CD14-positive monocyte (primary cell): ENCODE measurements at regions not wholly inside any gene's neighbourhood (a gene's known extent, or its start where the extent isn't known, plus 50 kb on each side); places are given as distances from the start of the nearest gene placed in this dataset.

ENCODE experiments used
- DNase-seq, 3 donors: peaks; one replicate each; pipeline ENCODE4 v3.0.0-alpha.2; 2011 to 2022
- H2AFZ ChIP-seq: 2 replicates; pipeline ENCODE4 v1.6.0; 2012; ENCODE audit warnings: mild to moderate bottlenecking, low read depth, low read length, inconsistent platforms; ENCODE audit not compliant: insufficient read depth, poor library complexity, severe bottlenecking
- H3K27ac ChIP-seq, 2 donors: 1 replicate in 1 of 2; 2 replicates in 1 of 2; pipeline ENCODE4 v1.5.1; 2012 to 2013; ENCODE audit warnings: low read length in 2 of 2, control low read depth in 1 of 2, inconsistent platforms in 1 of 2, low read depth in 1 of 2, mild to moderate bottlenecking in 1 of 2
- H3K27me3 ChIP-seq, 2 donors: one replicate each; pipeline versions ENCODE4 v1.6.0 to v1.6.1; 2011 to 2013; ENCODE audit warnings: low read length in 2 of 2; ENCODE audit not compliant: control insufficient read depth in 2 of 2, insufficient read depth in 2 of 2
- H3K36me3 ChIP-seq, 2 donors: replicated peaks in 1 of 2; 1 replicate in 1 of 2; 2 replicates in 1 of 2; pipeline versions ENCODE4 v1.5.1 to v1.6.1; 2012 to 2013; ENCODE audit warnings: low read length in 2 of 2, control low read depth in 1 of 2, inconsistent platforms in 1 of 2, mild to moderate bottlenecking in 1 of 2; ENCODE audit not compliant: insufficient read depth in 2 of 2, control insufficient read depth in 1 of 2
- H3K4me1 ChIP-seq, 2 donors: 1 replicate in 1 of 2; 2 replicates in 1 of 2; pipeline versions ENCODE4 v1.5.1 to v1.6.1; 2012 to 2013; ENCODE audit warnings: low read length in 2 of 2, control low read depth in 1 of 2, inconsistent platforms in 1 of 2, mild to moderate bottlenecking in 1 of 2, moderate library complexity in 1 of 2; ENCODE audit not compliant: insufficient read depth in 2 of 2, control insufficient read depth in 1 of 2
- H3K4me2 ChIP-seq: replicated peaks from 2 replicates; pipeline ENCODE3; 2012; ENCODE audit warnings: low read length, moderate library complexity, mild to moderate bottlenecking; ENCODE audit not compliant: poor library complexity, severe bottlenecking; ENCODE audit errors: extremely low read depth
- H3K4me3 ChIP-seq, 3 experiments: fragments of 200-600 bp in 1 of 3; sonication (generic) in 1 of 3; replicated peaks in 1 of 3; 1 replicate in 2 of 3; 2 replicates in 1 of 3; pipeline ENCODE4 v1.5.1; 2011 to 2013; ENCODE audit warnings: low read length in 3 of 3, mild to moderate bottlenecking in 3 of 3, control low read depth in 2 of 3, low read depth in 2 of 3, inconsistent platforms in 1 of 3, moderate library complexity in 1 of 3
- H3K79me2 ChIP-seq: 2 replicates; pipeline ENCODE4 v1.6.0; 2012; ENCODE audit warnings: mild to moderate bottlenecking, control low read depth, inconsistent platforms, low read length, moderate library complexity; ENCODE audit not compliant: insufficient read depth
- H3K9ac ChIP-seq: 2 replicates; pipeline ENCODE4 v1.6.0; 2017; ENCODE audit warnings: low read length, mild to moderate bottlenecking; ENCODE audit not compliant: insufficient read depth, poor library complexity, severe bottlenecking
- H3K9me3 ChIP-seq, 2 donors: replicated peaks in 1 of 2; 1 replicate in 1 of 2; 2 replicates in 1 of 2; pipeline versions ENCODE4 v1.5.1 to v1.6.1; 2012 to 2013; ENCODE audit warnings: low read length in 2 of 2, control low read depth in 1 of 2; ENCODE audit not compliant: control insufficient read depth in 1 of 2, insufficient read depth in 1 of 2
- H4K20me1 ChIP-seq: 2 replicates; pipeline ENCODE4 v1.6.0; 2012; ENCODE audit warnings: mild to moderate bottlenecking, low read length, control low read depth, moderate library complexity; ENCODE audit not compliant: insufficient read depth
- H3K27ac Mint-ChIP-seq, 7 donors: one replicate each; pipeline ENCODE4 v1.8.0; 2020; ENCODE audit warnings: mild to moderate bottlenecking in 7 of 7, mixed read lengths in 7 of 7, moderate library complexity in 6 of 7, inconsistent platforms in 2 of 7
- H3K27me3 Mint-ChIP-seq, 3 donors: one replicate each; pipeline ENCODE4 v1.8.0; 2021 to 2022; ENCODE audit warnings: low read depth in 3 of 3, mild to moderate bottlenecking in 3 of 3, mixed read lengths in 3 of 3, moderate library complexity in 3 of 3, inconsistent platforms in 1 of 3
- H3K36me3 Mint-ChIP-seq, 2 donors: one replicate each; pipeline ENCODE4 v1.8.0; 2020; ENCODE audit warnings: mixed read lengths in 2 of 2, inconsistent platforms in 1 of 2, mild to moderate bottlenecking in 1 of 2
- H3K4me1 Mint-ChIP-seq: one replicate; pipeline ENCODE4 v1.8.0; 2020; ENCODE audit warnings: mild to moderate bottlenecking, mixed read lengths
- H3K4me3 Mint-ChIP-seq, 2 donors: one replicate each; pipeline ENCODE4 v1.8.0; 2020; ENCODE audit warnings: mild to moderate bottlenecking in 2 of 2, mixed read lengths in 2 of 2, moderate library complexity in 1 of 2
- H3K9me3 Mint-ChIP-seq, 7 donors: one replicate each; pipeline ENCODE4 v1.8.0; 2020 to 2022; ENCODE audit warnings: mixed read lengths in 7 of 7, mild to moderate bottlenecking in 6 of 7, moderate library complexity in 6 of 7, inconsistent platforms in 2 of 7
- WGBS: methylation state at CpG from one replicate; pipeline ENCODE4 v1.1.5; 2013; ENCODE audit warnings: missing lambda C conversion rate; ENCODE audit not compliant: insufficient coverage; 5-methylcytosine and 5-hydroxymethylcytosine counted together
- intact Hi-C, 2 donors: fragments of 100-400 bp; cut with micrococcal nuclease; formaldehyde crosslinking; loops; one replicate each; pipeline versions ENCODE4 v1.15.0 to v1.15.1; 2023
- TF ChIP-seq, protein P1 (sequence below): fragments of 200-600 bp; IDR thresholded peaks from one replicate; pipeline ENCODE4 v1.8.0; 2022; ENCODE audit warnings: antibody characterized with exemption, mild to moderate bottlenecking

DNA sequence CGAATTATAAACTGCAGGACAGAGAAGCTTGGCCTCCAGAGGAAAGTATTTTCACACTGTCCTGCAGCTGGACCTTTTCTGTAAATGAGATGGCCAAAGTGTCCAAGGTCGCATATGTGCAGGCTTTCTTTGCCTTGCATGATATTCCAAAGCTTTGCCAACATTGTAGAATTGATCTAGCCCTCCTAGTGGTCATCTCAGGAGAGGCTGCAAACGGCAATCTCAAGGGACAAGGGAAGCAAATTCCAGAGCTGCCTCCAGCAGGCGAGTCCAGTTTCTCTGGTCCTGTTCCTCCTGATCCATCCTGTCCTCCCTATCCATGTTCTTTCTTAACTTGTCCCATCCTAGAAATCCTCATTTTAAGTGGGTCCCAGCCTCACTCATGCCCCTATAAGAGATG, 373.4 kb upstream of the PCDH15 start:
- Histone ChIP-seq H2AFZ (no peak overlapping the region), H3K4me1 (no peaks in the 10 kb centered on the region), H3K4me3 (no peak overlapping the region), H3K36me3 (no peaks in the 10 kb centered on the region), H3K4me2 (no peak overlapping the region), H3K27ac (no peak overlapping the region), H3K9ac (no peak overlapping the region), H3K27me3 (no peaks in the 10 kb centered on the region), H3K79me2 (no peaks in the 10 kb centered on the region), H4K20me1 (no peaks in the 10 kb centered on the region), H3K9me3 (no peaks in the 10 kb centered on the region)
- intact Hi-C loops, result no loop called here
- Mint-ChIP-seq H3K27ac (no peak overlapping the region), H3K4me3 (no peak overlapping the region), H3K9me3 (peaks cover 0 to 3% (median 0%) of the 10 kb centered on the region in 7 donors), H3K27me3 (no peaks in the 10 kb centered on the region), H3K4me1 (no peaks in the 10 kb centered on the region), H3K36me3 (no peaks in the 10 kb centered on the region)
- no peak for DNase-seq
- 71% methylated on average over 2 of the region's 4 CpGs for WGBS
- TF ChIP-seq, protein P1, sequence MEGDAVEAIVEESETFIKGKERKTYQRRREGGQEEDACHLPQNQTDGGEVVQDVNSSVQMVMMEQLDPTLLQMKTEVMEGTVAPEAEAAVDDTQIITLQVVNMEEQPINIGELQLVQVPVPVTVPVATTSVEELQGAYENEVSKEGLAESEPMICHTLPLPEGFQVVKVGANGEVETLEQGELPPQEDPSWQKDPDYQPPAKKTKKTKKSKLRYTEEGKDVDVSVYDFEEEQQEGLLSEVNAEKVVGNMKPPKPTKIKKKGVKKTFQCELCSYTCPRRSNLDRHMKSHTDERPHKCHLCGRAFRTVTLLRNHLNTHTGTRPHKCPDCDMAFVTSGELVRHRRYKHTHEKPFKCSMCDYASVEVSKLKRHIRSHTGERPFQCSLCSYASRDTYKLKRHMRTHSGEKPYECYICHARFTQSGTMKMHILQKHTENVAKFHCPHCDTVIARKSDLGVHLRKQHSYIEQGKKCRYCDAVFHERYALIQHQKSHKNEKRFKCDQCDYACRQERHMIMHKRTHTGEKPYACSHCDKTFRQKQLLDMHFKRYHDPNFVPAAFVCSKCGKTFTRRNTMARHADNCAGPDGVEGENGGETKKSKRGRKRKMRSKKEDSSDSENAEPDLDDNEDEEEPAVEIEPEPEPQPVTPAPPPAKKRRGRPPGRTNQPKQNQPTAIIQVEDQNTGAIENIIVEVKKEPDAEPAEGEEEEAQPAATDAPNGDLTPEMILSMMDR, result no peak

DNA sequence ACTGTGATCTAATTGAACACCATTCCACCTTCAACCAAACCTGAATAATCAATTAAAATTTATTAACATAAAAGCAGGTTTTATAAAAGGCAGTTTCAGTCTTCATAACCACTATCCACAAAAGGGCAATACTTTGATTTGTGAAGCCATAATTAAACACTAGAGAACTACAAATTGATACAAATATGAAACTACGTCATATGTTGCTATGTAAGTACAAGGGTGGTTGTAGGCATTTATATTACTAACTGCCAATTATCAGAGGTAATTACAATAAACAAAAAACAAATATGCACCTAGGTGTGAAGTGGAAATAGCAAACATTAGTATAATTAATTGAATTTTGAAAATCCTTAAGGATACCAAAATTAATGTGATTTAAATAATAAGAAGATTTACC, 368.5 kb upstream of the PCDH15 start:
- intact Hi-C loops, result no loop called here
- Mint-ChIP-seq H3K4me1 (no peaks in the 10 kb centered on the region), H3K36me3 (no peaks in the 10 kb centered on the region), H3K27me3 (no peaks in the 10 kb centered on the region), H3K9me3 (no peaks in the 10 kb centered on the region), H3K27ac (no peak overlapping the region), H3K4me3 (no peak overlapping the region)
- Histone ChIP-seq H3K9ac (no peak overlapping the region), H2AFZ (no peak overlapping the region), H3K9me3 (no peaks in the 10 kb centered on the region), H3K4me2 (no peak overlapping the region), H3K4me3 (no peak overlapping the region), H3K4me1 (no peaks in the 10 kb centered on the region), H4K20me1 (no peaks in the 10 kb centered on the region), H3K79me2 (no peaks in the 10 kb centered on the region), H3K27ac (no peak overlapping the region), H3K27me3 (no peaks in the 10 kb centered on the region), H3K36me3 (no peaks in the 10 kb centered on the region)
- TF ChIP-seq, protein P1, result no peak
- DNase-seq, result no peak
- no CpG with 5 or more reads among the region's 1 CpG for WGBS
